Activated CD8-positive, alpha-beta memory T cell treated with anti-CD3 and anti-CD28 coated beads, Interleukin-2, amount 50 U/mL, for 24 hours (primary cell): ENCODE measurements at regions not wholly inside any gene's neighbourhood (a gene's known extent, or its start where the extent isn't known, plus 50 kb on each side); places are given as distances from the start of the nearest gene placed in this dataset.

Experiments
- DNase-seq: peaks from one replicate; pipeline ENCODE4 v3.0.0-alpha.2; 2020; ENCODE audit errors: extremely low read depth

GRCh38 chr2:12254280-12254860 lies 462.4 kb upstream of the TRIB2 start:
- DNase-seq: no peak

GRCh38 chr2:12256206-12256605 lies 460.5 kb upstream of the TRIB2 start:
- DNase-seq: no peak

- no peak for DNase-seq
These were observed 459.3 kb upstream of the TRIB2 start for GRCh38 chr2:12257476-12257875.

- no peak for DNase-seq
These were observed 457.2 kb upstream of the TRIB2 start for GRCh38 chr2:12259493-12259892.

- DNase-seq: no peak
These were observed 454.6 kb upstream of the TRIB2 start for GRCh38 chr2:12261986-12262680.

GRCh38 chr2:12262681-12263436 lies 453.9 kb upstream of the TRIB2 start:
- DNase-seq: no peak

- DNase-seq: no peak
These were observed 453.0 kb upstream of the TRIB2 start for GRCh38 chr2:12263730-12264129.

GRCh38 chr2:12264146-12264545 lies 452.6 kb upstream of the TRIB2 start:
- DNase-seq: no peak

GRCh38 chr2:12265646-12266045 lies 451.1 kb upstream of the TRIB2 start:
- no peak for DNase-seq

GRCh38 chr2:12267042-12267441 lies 449.7 kb upstream of the TRIB2 start:
- DNase-seq: no peak

- no peak for DNase-seq
These were observed 447.4 kb upstream of the TRIB2 start for GRCh38 chr2:12269041-12269972.

- DNase-seq: no peak
These were observed 445.7 kb upstream of the TRIB2 start for GRCh38 chr2:12270876-12271588.

GRCh38 chr2:12271589-12271984 lies 445.1 kb upstream of the TRIB2 start:
- DNase-seq: no peak

- no peak for DNase-seq
These were observed 443.6 kb upstream of the TRIB2 start for GRCh38 chr2:12273111-12273510.

- DNase-seq: no peak
These were observed 442.1 kb upstream of the TRIB2 start for GRCh38 chr2:12274591-12274990.

- no peak for DNase-seq
These were observed 439.3 kb upstream of the TRIB2 start for GRCh38 chr2:12277241-12278034.

GRCh38 chr2:12278217-12278750 lies 438.5 kb upstream of the TRIB2 start:
- DNase-seq: no peak

GRCh38 chr2:12282780-12283695 lies 433.7 kb upstream of the TRIB2 start:
- no peak for DNase-seq

- DNase-seq: no peak
These were observed 432.7 kb upstream of the TRIB2 start for GRCh38 chr2:12284037-12284436.
